Right atrium auricular region (tissue), 2 donors: ENCODE measurements at regions not wholly inside any gene's neighbourhood (a gene's known extent, or its start where the extent isn't known, plus 50 kb on each side); places are given as distances from the start of the nearest gene placed in this dataset.
"Not testable (repeated sequence)": the region's sequence is repeated elsewhere in the genome, so short reads cannot be mapped to it uniquely, and the experiment has no call there.

Experiments used
- DNase-seq: peaks from one replicate; pipeline ENCODE4 v3.0.0-alpha.2; 2019; ENCODE audit warnings: low spot score
- H3K27ac ChIP-seq, 2 donors: fragments of 200-600 bp; sonication (generic); 1 replicate in 1 of 2; 2 replicates in 1 of 2; pipeline ENCODE4 v1.5.1; 2016 to 2019
- H3K27me3 ChIP-seq, 2 donors: fragments of 200-600 bp; sonication (generic); one replicate each; pipeline versions ENCODE4 v1.5.1 to v1.6.0; 2017 to 2019
- H3K36me3 ChIP-seq: fragments of 200-600 bp; sonication (generic); one replicate; pipeline ENCODE4 v1.5.1; 2016
- H3K4me1 ChIP-seq, 2 donors: fragments of 200-600 bp; sonication (generic); one replicate each; pipeline versions ENCODE4 v1.5.1 to v1.6.0; 2017 to 2019
- H3K4me3 ChIP-seq, 2 donors: fragments of 200-600 bp; sonication (generic); 1 replicate in 1 of 2; 2 replicates in 1 of 2; pipeline ENCODE4 v1.5.1; 2017 to 2019; ENCODE audit warnings: mild to moderate bottlenecking in 1 of 2, moderate library complexity in 1 of 2
- H3K9me3 ChIP-seq, 2 donors: fragments of 200-600 bp; sonication (generic); one replicate each; pipeline ENCODE4 v1.5.1; 2019
- TF ChIP-seq, protein P1 (sequence below), 2 donors: fragments of 200-600 bp; sonication (generic); IDR thresholded peaks; one replicate each; pipeline ENCODE4 v1.5.1; 2019; ENCODE audit warnings: antibody characterized with exemption in 2 of 2

DNA sequence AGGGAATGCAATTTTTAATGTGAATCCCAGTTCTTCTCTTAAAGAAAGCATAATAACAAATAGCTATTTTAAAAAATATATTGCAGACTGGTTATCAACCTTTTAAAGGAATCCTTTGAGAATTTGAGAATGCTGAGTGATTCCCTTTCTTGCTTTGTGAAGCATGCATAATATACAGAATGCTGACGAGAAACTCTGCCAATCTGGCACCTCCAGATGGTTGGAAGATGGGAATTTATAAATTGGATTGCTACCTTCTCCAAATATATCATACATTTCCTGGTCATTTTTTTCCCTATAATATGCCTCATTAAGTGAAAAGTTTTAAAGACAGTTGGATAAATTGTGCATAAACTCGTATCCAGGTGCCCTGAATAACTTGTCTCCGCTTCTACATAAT lies 333.9 kb upstream of the ARPP21 start:
- no peak overlapping the region for H3K4me3 ChIP-seq
- TF ChIP-seq, protein P1, sequence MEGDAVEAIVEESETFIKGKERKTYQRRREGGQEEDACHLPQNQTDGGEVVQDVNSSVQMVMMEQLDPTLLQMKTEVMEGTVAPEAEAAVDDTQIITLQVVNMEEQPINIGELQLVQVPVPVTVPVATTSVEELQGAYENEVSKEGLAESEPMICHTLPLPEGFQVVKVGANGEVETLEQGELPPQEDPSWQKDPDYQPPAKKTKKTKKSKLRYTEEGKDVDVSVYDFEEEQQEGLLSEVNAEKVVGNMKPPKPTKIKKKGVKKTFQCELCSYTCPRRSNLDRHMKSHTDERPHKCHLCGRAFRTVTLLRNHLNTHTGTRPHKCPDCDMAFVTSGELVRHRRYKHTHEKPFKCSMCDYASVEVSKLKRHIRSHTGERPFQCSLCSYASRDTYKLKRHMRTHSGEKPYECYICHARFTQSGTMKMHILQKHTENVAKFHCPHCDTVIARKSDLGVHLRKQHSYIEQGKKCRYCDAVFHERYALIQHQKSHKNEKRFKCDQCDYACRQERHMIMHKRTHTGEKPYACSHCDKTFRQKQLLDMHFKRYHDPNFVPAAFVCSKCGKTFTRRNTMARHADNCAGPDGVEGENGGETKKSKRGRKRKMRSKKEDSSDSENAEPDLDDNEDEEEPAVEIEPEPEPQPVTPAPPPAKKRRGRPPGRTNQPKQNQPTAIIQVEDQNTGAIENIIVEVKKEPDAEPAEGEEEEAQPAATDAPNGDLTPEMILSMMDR (IDR thresholded peaks at IDR 0.05) = no peak
- no peaks in the 10 kb centered on the region for H3K27me3 ChIP-seq
- no peak for DNase-seq
- no peak overlapping the region for H3K27ac ChIP-seq
- H3K36me3 ChIP-seq = no peaks in the 10 kb centered on the region
- no peaks in the 10 kb centered on the region for H3K9me3 ChIP-seq
- H3K4me1 ChIP-seq = no peaks in the 10 kb centered on the region

DNA sequence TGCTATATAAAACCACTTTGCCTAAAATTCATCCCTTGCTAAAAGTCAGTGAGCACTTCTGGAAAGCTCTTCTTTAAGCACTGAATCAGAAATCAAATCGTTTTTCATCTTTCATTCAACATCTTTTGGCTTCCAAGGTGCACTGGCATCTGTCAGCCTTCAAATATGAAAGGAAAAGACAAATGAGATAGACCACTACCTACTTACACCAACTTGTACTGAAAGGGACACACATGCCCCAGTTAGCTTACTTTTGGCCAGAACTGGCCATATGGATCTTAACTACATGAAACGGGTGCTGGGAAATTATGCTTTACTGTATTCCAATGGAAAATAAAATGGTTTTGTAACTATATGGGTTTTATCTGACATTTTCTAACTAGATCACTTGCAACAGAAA lies 332.0 kb upstream of the ARPP21 start:
- TF ChIP-seq, protein P1 (IDR thresholded peaks at IDR 0.05) = no peak
- H3K4me3 ChIP-seq = no peak overlapping the region
- no peak overlapping the region for H3K27ac ChIP-seq
- H3K27me3 ChIP-seq = no peaks in the 10 kb centered on the region
- H3K9me3 ChIP-seq = no peaks in the 10 kb centered on the region
- DNase-seq = no peak
- no peaks in the 10 kb centered on the region for H3K4me1 ChIP-seq
- H3K36me3 ChIP-seq = no peaks in the 10 kb centered on the region

DNA sequence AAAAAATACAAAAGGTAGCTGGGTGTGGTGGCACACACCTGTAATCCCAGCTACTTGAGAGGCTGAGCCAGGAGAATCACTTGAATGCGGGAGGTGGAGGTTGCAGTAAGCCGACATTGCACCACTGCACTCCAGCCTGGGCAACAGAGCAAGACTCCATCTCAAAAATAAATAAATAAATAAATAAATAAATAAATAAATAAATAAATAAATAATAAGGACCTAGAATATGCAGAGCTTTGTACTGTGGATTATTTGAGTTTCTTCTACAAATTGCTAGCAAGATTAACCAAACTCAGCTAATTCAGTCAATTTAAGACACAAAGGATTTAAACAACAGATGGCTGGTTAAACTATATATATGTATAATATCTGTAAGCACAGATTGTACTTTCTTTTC lies 322.5 kb upstream of the ARPP21 start:
- not testable (repeated sequence) for H3K9me3 ChIP-seq, DNase-seq, H3K27ac ChIP-seq, H3K4me1 ChIP-seq, H3K4me3 ChIP-seq, H3K27me3 ChIP-seq, H3K36me3 ChIP-seq

DNA sequence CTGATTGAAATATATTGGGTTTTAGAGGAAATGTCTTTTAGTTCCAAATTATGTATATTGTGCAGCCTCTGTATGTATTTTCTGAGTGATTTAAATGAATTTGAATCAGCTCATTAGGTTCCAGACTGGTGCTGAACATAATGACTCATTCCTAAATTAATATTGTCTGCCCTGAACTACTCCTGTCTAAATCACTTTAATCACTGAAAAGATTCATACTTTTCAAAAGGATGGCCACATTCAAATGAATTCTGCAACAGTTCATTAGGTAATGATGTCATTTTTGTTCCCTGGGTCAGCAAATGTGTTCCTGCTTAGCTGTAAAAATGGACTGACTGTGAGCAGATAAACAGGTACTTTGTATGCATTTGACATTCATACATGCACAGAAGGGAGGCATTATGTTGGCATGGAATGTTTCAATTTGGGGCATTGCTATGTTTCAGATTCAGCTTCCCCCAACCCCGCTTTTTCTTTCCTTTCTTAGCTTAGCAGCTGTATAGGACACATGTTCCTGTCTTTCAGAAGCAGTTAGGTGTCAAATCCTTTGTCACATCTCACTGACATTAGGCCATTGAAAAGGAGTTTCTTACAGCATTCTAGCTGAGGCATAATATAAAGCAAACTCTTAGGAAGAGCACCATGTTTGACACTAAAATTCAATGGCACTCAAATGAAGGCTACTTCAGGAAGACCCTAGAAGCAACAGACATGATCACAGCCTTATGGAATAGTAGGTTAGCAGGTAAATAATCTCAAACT lies 318.5 kb upstream of the ARPP21 start:
- no peaks in the 10 kb centered on the region for H3K9me3 ChIP-seq
- TF ChIP-seq, protein P1 (IDR thresholded peaks at IDR 0.05) = no peak
- no peaks in the 10 kb centered on the region for H3K4me1 ChIP-seq
- H3K36me3 ChIP-seq = no peaks in the 10 kb centered on the region
- no peak overlapping the region for H3K4me3 ChIP-seq
- H3K27ac ChIP-seq = no peak overlapping the region
- no peak for DNase-seq
- H3K27me3 ChIP-seq = no peaks in the 10 kb centered on the region

DNA sequence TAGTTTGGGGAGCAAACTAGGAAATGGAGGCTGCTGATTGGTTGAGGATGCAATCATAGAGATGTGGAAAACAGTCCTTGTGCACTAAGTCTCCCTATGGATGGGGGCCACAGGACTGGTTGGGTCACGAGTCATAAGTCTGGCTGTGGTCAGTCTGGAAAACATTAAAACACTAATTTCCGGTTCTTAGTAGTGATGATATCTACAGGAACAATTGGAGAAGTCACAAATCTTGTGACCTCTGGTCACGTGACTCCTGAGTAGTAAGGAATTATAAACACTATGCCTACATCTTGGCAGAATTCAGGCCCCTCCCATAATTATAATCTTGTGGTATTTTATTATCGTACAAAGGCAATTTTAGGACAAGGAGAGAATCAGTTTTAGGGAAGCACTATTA lies 317.3 kb upstream of the ARPP21 start:
- Histone ChIP-seq H3K9me3 (no peaks in the 10 kb centered on the region), H3K36me3 (no peaks in the 10 kb centered on the region), H3K27me3 (no peaks in the 10 kb centered on the region), H3K4me1 (no peaks in the 10 kb centered on the region), H3K4me3 (no peak overlapping the region), H3K27ac (no peak overlapping the region)
- TF ChIP-seq, protein P1 (IDR thresholded peaks at IDR 0.05) = no peak
- no peak for DNase-seq

DNA sequence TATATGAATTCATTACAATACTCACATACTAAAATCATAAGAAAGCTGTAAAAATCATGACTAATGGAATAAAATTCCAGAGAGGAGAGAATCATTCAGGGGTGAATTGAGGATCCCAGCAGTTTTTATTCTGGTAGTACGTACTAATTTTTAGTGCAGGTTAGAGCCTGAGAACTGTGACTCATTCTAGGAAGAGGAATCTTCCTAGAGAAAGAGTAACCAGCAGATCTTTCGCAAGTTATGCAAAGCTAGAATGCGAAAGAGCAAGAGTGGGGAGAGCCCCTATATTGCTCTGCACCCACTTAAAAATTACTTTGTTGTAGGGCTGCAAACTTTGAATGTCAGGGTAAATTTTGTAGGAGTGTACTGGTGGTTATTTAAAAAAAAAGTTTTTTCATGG lies 303.6 kb upstream of the ARPP21 start:
- H3K4me1 ChIP-seq = no peaks in the 10 kb centered on the region
- no peaks in the 10 kb centered on the region for H3K27me3 ChIP-seq
- TF ChIP-seq, protein P1 (IDR thresholded peaks at IDR 0.05) = no peak
- H3K4me3 ChIP-seq = no peak overlapping the region
- H3K27ac ChIP-seq = no peak overlapping the region
- no peaks in the 10 kb centered on the region for H3K9me3 ChIP-seq
- H3K36me3 ChIP-seq = no peaks in the 10 kb centered on the region
- DNase-seq = no peak
